ENCODE measurements at regions not wholly inside any gene's neighbourhood (a gene's known extent, or its start where the extent isn't known, plus 50 kb on each side); places are given as distances from the start of the nearest gene placed in this dataset.

DNA sequence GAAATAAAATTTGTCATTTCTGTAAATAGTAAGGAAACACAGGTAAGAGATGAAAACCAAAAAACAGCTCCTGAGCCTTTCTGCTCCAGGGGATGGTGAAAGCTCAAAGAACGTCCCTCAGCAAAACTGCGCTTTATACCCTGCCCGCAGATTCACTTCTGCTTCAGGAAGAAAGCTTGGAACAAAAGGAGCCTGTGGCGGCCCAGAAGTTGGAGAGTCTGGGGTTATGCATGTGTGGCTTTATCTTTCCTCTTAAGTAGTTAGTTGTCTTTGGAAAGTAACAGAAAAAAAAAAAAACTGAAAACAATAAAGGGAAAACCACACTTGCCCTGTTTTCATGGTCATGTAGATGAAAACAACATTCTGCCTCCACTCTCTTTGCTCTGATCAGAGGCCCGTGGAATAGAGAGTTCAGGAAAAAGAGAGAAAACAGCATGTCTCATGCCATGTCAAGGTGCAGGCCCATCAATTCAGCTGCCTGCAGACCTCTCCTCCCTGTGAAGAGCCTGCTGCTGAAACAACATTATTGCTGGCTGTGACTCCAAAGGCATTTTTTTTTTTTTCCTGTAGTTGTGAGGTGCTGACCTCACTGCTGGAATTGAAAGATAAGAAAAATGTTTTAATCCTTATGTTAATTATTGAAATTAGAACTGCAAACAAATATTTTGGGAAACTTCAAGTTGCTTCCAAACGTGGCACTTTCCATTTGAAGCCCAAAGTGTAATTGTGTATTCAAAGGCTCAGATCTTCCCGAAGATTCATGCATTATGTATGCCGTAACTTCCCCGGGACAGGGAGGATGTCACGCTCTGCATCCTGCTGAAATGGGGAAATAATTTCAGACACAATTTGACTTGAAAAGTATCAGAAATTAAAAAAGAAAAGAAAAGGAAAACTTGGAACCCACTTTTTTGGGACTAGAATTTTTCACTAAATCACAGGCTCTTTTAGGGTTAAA, 108.4 kb upstream of the ZNF385D start:
- no peak for TF ChIP-seq TAF1 (IDR thresholded peaks at IDR 0.05; ENCODE audit: borderline replicate concordance, insufficient read depth, low read length)
- no peak for TF ChIP-seq POLR2AphosphoS5 (IDR thresholded peaks at IDR 0.05; ENCODE audit: low read depth, low read length)
- TF ChIP-seq, protein P1, sequence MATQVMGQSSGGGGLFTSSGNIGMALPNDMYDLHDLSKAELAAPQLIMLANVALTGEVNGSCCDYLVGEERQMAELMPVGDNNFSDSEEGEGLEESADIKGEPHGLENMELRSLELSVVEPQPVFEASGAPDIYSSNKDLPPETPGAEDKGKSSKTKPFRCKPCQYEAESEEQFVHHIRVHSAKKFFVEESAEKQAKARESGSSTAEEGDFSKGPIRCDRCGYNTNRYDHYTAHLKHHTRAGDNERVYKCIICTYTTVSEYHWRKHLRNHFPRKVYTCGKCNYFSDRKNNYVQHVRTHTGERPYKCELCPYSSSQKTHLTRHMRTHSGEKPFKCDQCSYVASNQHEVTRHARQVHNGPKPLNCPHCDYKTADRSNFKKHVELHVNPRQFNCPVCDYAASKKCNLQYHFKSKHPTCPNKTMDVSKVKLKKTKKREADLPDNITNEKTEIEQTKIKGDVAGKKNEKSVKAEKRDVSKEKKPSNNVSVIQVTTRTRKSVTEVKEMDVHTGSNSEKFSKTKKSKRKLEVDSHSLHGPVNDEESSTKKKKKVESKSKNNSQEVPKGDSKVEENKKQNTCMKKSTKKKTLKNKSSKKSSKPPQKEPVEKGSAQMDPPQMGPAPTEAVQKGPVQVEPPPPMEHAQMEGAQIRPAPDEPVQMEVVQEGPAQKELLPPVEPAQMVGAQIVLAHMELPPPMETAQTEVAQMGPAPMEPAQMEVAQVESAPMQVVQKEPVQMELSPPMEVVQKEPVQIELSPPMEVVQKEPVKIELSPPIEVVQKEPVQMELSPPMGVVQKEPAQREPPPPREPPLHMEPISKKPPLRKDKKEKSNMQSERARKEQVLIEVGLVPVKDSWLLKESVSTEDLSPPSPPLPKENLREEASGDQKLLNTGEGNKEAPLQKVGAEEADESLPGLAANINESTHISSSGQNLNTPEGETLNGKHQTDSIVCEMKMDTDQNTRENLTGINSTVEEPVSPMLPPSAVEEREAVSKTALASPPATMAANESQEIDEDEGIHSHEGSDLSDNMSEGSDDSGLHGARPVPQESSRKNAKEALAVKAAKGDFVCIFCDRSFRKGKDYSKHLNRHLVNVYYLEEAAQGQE (IDR thresholded peaks at IDR 0.05; ENCODE audit: insufficient read depth in 1 of 2, low read depth in 2 of 2, low read length in 2 of 2) = no peak
